SH-SY5Y (cell line): ENCODE measurements at regions not wholly inside any gene's neighbourhood (a gene's known extent, or its start where the extent isn't known, plus 50 kb on each side); places are given as distances from the start of the nearest gene placed in this dataset.

Experiments
- GATA2 ChIP-seq: IDR thresholded peaks from 2 replicates; pipeline ENCODE4 v1.6.1; 2011; ENCODE audit warnings: mild to moderate bottlenecking, low read depth, low read length
- GATA3 ChIP-seq: IDR thresholded peaks from 2 replicates; pipeline ENCODE4 v1.6.1; 2011; ENCODE audit warnings: low read depth, mild to moderate bottlenecking, low read length, moderate library complexity

DNA sequence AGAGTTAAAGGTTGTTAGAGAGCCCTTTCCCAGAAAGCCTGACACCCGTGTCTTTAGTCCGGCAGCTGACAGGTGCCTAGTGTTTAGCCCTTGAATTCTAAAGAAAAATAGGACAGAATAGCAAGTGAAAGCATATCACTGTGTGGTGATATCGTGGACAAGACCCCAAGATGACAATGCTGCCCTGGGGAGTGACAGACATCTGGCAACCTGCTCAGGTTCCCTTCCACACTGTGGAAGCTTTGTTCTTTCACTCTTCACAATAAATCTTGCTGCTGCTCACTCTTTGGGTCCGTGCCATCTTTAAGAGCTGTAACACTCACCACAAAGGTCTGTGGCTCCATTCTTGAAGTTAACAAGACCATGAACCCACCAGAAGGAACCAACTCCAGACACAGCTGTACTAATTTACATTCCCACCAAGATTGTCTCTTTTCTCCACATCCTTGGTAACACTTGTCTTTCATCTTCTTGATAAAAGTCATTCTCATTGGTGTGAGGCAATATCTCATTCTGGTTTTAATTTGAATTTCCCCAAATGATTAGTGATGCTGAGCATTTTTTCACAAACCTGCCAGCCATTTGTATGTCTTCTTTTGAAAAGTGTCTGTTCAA is 107.6 kb upstream of the SGIP1 start:
- TF ChIP-seq GATA2 (no peak), GATA3 (no peak)

DNA sequence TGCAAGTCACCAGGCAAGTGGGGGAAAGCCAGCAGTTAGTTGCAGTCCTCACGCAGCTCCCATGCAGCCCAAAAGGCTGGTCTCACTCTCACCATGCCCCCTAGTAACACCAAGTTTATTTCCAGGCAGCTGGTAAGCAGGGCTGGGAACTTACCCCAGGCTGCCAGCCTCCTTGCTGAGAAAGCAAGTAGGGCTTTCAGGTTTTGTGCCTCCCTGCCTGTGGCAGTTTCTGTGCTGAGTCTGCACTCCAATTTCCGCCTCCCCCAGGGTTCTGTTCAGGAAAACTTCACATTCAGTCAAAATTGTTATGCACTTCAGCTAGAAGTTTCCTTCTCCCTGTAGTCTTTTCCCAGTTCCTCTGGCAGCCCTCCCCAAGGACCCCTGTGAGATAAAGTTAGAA is 102.0 kb upstream of the SGIP1 start:
- TF ChIP-seq GATA2 (no peak), GATA3 (no peak)

DNA sequence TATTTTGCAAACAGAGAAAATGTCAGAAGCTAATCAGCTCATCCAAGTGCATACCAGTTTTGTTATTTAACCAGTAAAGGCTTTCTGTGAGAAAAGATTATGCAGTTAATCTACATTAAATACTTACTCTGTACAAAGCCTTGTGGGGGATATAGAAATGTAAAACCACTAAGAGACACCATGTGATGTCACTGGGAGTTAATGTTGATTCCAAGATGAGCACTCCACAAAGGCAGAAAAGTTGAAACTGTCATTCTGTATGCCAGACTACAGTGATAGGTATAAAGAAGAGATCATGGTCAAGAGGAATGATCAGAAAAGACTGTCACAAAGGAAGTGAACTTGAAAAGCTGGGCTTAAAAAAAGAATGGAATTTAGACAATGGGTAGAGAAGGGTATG is 100.3 kb upstream of the SGIP1 start:
- TF ChIP-seq GATA3, result no peak
- TF ChIP-seq GATA2, result no peak

DNA sequence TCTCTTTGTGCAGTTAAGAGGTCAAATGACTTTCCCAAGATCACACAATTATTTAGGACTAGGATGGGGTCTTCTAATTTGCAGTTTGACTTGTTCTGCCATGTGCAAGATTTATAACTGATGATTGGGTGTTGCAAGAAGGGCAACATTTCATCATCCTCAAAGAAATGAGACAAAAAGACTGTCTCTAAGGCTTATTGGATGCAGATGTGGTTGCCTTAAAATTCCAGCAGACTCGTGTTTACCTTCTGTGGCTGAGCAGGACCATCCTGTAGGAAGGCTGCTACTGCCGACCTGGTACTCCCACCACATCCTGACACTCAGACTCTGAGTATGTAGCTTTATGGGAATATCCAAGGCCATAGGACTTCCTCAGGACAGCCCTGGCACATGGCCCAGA is 99.9 kb upstream of the SGIP1 start:
- TF ChIP-seq GATA3 (no peak), GATA2 (no peak)

GRCh38 chr1:66435541-66435940 is 98.4 kb upstream of the SGIP1 start:
- TF ChIP-seq GATA2 (no peak), GATA3 (no peak)

- TF ChIP-seq GATA2 (no peak), GATA3 (no peak)
Observed at GRCh38 chr1:66436378-66437135, 97.4 kb upstream of the SGIP1 start.

DNA sequence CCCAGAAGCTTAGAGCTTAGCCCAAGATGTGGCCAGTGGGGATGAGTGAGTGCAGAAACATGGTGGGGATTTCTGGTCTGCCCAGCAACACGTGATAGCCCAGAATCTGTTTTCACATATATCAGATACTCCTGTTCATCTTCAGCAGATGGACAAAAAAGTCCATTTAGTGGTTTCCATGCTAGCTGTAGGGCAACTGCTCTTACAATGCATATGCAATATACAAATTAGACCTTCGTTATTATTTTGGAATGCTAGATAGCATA is 96.9 kb upstream of the SGIP1 start:
- no peak for TF ChIP-seq GATA3
- TF ChIP-seq GATA2, result no peak

DNA sequence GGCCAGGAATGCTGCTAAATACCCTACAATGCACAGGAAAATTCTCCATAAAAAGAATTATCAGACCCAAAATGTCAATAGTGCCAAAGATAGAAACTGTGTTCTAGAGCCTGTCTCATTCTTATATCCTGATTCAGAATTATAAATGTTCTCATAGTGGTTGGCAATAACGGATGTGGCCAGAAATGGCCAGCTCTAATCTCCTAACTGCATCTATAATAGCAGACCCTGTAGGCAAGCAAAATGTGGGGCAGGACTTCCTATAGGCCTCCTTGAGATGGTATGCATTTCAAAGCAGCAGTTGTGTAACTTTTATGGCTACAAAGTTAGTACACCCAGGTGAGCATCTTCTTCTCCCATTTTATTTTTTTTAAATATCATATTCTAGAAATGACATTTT is 95.9 kb upstream of the SGIP1 start:
- TF ChIP-seq GATA2, result no peak
- TF ChIP-seq GATA3, result no peak

- TF ChIP-seq GATA2 (no peak), GATA3 (no peak)
Observed at GRCh38 chr1:66438501-66438900, 95.5 kb upstream of the SGIP1 start.

GRCh38 chr1:66439031-66439740 is 94.8 kb upstream of the SGIP1 start:
- TF ChIP-seq GATA3 (no peak), GATA2 (no peak)

DNA sequence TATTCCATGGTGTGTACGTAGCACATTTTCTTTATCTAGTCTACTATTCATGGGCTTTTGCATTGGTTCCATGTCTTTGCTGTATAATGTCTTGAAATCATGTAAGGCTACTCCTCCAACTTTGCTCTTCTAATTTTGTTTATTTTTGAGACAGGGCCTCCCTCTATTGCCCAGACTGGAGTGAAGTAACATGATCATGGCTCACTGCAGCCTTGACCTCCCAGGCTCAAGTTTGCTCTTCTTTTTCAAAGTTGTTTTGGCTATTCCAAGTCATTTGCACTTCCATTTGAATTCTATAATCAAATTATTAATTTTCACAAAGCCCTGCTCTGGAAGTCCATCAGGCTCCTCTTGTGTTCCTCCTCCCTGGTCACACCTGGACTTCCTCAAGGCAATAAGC is 90.2 kb upstream of the SGIP1 start:
- TF ChIP-seq GATA3 (no peak), GATA2 (no peak)

DNA sequence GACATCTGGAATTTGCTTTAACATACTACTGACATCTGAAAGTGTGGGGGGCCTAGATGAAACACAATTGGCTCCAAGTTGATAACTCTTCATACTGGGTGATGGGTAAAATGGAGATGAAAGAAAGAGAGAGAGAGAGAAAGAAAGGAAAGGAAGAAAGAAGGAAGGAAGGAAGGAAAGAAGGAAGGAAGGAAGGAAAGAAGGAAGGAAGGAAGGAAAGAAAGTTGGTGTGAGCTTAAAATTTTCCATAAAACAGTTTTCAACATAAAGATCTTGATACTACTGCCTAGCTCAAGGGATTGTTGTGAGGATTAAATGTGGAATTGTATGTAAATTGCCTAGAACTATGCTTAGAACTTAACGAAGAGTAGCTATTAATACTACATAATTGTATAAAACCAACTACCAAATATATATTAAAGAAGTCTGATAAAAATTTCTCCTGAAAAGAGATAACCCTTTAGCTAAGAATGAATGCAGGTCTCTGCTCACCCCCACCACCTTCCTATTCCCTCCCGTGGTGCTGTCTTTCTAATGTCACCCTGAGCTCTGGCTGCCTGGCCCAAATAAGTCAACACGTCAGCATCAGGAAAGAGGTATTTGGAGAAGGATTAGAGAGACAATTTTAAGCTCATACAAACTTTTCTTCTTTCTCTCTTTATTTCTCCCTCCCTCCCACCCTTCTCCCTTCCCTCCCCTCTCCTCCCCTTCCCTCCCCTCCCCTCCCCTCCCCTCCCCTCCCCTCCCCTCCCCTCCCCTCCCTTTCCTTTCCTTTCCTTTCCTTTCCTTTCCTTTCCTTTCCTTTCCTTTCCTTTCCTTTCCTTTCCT is 89.3 kb upstream of the SGIP1 start:
- TF ChIP-seq GATA3 (no peak), GATA2 (no peak)

GRCh38 chr1:66445492-66446181 is 88.3 kb upstream of the SGIP1 start:
- TF ChIP-seq GATA3, result no peak
- TF ChIP-seq GATA2, result no peak
